Keratinocyte (primary cell): ENCODE measurements at regions not wholly inside any gene's neighbourhood (a gene's known extent, or its start where the extent isn't known, plus 50 kb on each side); places are given as distances from the start of the nearest gene placed in this dataset.
"Not testable (repeated sequence)": the region's sequence is repeated elsewhere in the genome, so short reads cannot be mapped to it uniquely, and the experiment has no call there.

Experiments used
- CTCF ChIP-seq, 3 experiments: IDR thresholded peaks in 1 of 3; conservative IDR thresholded peaks in 1 of 3; optimal IDR thresholded peaks in 1 of 3; 2 replicates in 2 of 3; 3 replicates in 1 of 3; pipeline versions ENCODE3 to v1.5.1; 2011; ENCODE audit warnings: low read length in 3 of 3, mild to moderate bottlenecking in 3 of 3, moderate library complexity in 2 of 3, control low read depth in 1 of 3, inconsistent platforms in 1 of 3; ENCODE audit not compliant: insufficient read depth in 2 of 3; ENCODE audit errors: extremely low read depth in 1 of 3
- EZH2 ChIP-seq: IDR thresholded peaks from one replicate; pipeline ENCODE4 v1.6.1; 2012; ENCODE audit warnings: inconsistent platforms, mild to moderate bottlenecking, low read length, moderate library complexity

- TF ChIP-seq EZH2; CTCF (optimal IDR thresholded peaks at IDR 0.05 in 1 of 3, IDR thresholded peaks at IDR 0.05 in 1 of 3, conservative IDR thresholded peaks at IDR 0.05 in 1 of 3; ENCODE audit: extremely low read depth in 1 of 3, insufficient read depth in 2 of 3, low read length in 3 of 3): not testable (repeated sequence)
These were observed 97.2 kb downstream of the RPAP3 start for GRCh38 chr12:47608671-47609070.
